IPS-18a (cell line): ENCODE measurements at regions not wholly inside any gene's neighbourhood (a gene's known extent, or its start where the extent isn't known, plus 50 kb on each side); places are given as distances from the start of the nearest gene placed in this dataset.

Source experiments
- H3K27ac ChIP-seq: one replicate; pipeline ENCODE4 v1.5.1; 2013; ENCODE audit warnings: low read length
- H3K27me3 ChIP-seq: one replicate; pipeline ENCODE4 v1.6.1; 2013; ENCODE audit warnings: mild to moderate bottlenecking, low read length; ENCODE audit not compliant: control insufficient read depth, insufficient read depth
- H3K36me3 ChIP-seq: one replicate; pipeline ENCODE4 v1.6.1; 2013; ENCODE audit warnings: low read depth, low read length; ENCODE audit not compliant: control insufficient read depth
- H3K4me1 ChIP-seq: one replicate; pipeline ENCODE4 v1.6.1; 2013; ENCODE audit warnings: low read depth, low read length; ENCODE audit not compliant: control insufficient read depth
- H3K4me3 ChIP-seq: one replicate; pipeline ENCODE4 v1.5.1; 2013; ENCODE audit warnings: low read length
- H3K9ac ChIP-seq: one replicate; pipeline ENCODE4 v1.6.1; 2013; ENCODE audit warnings: mild to moderate bottlenecking, low read length, moderate library complexity
- H3K9me3 ChIP-seq: one replicate; pipeline ENCODE4 v1.6.1; 2013; ENCODE audit warnings: low read depth, low read length; ENCODE audit not compliant: control insufficient read depth

DNA sequence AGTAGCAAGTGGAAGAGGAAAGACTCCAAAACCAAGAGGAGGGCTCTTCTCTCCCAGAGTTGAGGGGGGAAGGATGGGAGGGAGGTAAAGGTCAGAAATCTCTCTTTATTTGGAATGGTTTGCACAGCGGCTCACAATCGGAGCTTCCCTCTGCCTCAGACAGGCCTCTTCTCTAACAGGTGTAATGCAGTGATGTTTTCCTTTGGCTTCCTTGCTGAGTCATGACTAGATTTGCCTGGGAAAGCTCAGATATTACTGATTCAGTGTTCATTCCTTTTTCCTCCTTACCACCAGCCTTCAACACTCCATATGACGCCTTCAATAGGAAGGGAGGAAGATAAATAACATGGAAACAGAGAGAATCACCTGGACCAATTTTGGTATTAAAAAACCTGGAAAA is 136.6 kb downstream of the RNF152 start:
- H3K9me3 ChIP-seq = no peaks in the 10 kb centered on the region
- H3K4me3 ChIP-seq = no peak overlapping the region
- no peaks in the 10 kb centered on the region for H3K27me3 ChIP-seq
- no peaks in the 10 kb centered on the region for H3K4me1 ChIP-seq
- no peak overlapping the region for H3K9ac ChIP-seq
- no peak overlapping the region for H3K27ac ChIP-seq
- no peaks in the 10 kb centered on the region for H3K36me3 ChIP-seq

- no peaks in the 10 kb centered on the region for H3K36me3 ChIP-seq
- no peak overlapping the region for H3K27ac ChIP-seq
- H3K9ac ChIP-seq = no peak overlapping the region
- H3K4me1 ChIP-seq = no peaks in the 10 kb centered on the region
- no peaks in the 10 kb centered on the region for H3K9me3 ChIP-seq
- H3K4me3 ChIP-seq = no peak overlapping the region
- no peaks in the 10 kb centered on the region for H3K27me3 ChIP-seq
Measured at GRCh38 chr18:61755555-61755954, 137.3 kb downstream of the RNF152 start.

DNA sequence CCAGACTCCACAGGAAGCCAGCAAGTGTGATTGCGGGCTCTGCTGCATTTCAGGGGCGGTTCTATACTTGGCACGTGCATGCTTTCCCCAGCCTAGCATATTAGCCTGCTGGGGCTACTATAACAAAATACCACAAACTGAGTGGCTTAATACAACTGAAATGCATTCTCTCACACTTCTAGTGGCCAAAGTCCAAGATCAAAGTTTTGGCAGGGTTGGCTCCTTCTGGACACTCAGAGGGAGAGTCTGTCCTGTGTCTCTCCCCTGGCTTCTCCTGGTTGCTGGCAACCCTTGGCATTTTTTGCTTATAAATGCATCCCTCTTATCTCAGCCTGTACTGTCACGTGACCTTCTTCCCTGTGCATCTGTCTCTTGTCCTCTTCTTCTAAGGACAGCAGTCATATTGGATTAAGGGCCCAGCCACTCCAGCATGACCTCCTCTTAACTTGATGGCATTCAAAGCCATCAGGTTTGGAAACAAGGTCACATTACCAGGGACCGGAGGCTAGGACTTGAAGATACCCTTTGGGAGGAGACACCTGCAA is 138.7 kb downstream of the RNF152 start:
- no peaks in the 10 kb centered on the region for H3K4me1 ChIP-seq
- H3K36me3 ChIP-seq = no peaks in the 10 kb centered on the region
- H3K27me3 ChIP-seq = no peaks in the 10 kb centered on the region
- no peaks in the 10 kb centered on the region for H3K9me3 ChIP-seq
- no peak overlapping the region for H3K4me3 ChIP-seq
- H3K27ac ChIP-seq = no peak overlapping the region
- no peak overlapping the region for H3K9ac ChIP-seq

DNA sequence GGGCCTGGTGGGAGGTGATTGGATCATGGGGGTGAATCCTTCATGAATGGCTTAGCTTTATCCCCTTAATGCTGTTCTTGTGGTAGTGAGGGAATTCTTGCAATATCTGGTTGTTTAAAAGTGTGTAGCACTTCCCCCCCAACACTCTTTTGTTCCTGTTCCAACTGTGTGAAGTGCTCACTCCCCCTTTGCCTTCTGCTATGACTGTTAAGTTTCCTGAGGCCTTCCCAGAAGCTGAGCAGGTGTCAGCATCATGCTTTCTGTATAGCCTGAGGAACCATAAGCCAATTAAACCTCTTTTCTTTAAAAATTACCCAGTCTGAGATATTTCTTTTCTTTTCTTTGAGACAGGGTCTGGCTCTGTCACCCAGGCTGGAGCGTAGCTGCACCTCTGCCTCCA is 139.4 kb downstream of the RNF152 start:
- H3K27me3 ChIP-seq = no peaks in the 10 kb centered on the region
- no peak overlapping the region for H3K4me3 ChIP-seq
- no peak overlapping the region for H3K9ac ChIP-seq
- H3K9me3 ChIP-seq = no peaks in the 10 kb centered on the region
- H3K27ac ChIP-seq = no peak overlapping the region
- H3K36me3 ChIP-seq = no peaks in the 10 kb centered on the region
- H3K4me1 ChIP-seq = no peaks in the 10 kb centered on the region

DNA sequence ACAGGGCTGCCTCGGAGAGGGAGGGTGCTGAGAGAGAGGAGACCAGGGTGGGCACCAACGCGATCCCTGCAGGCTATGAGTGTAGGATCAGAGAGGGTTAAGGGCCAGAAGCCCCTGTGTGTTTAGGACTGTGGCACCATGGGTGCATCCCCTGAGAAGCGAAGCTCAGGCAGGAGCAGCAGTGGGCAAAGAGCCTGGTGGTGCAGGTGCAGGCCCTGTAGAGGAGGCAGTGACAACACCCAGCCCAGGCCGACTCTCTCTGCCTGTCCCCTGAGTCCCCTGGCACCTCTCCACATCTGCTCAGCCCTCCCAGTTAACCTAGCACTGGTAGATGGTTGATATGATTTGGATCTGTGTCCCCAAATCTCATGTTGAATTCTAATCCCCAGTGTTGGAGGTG is 139.8 kb downstream of the RNF152 start:
- H3K27me3 ChIP-seq = no peaks in the 10 kb centered on the region

DNA sequence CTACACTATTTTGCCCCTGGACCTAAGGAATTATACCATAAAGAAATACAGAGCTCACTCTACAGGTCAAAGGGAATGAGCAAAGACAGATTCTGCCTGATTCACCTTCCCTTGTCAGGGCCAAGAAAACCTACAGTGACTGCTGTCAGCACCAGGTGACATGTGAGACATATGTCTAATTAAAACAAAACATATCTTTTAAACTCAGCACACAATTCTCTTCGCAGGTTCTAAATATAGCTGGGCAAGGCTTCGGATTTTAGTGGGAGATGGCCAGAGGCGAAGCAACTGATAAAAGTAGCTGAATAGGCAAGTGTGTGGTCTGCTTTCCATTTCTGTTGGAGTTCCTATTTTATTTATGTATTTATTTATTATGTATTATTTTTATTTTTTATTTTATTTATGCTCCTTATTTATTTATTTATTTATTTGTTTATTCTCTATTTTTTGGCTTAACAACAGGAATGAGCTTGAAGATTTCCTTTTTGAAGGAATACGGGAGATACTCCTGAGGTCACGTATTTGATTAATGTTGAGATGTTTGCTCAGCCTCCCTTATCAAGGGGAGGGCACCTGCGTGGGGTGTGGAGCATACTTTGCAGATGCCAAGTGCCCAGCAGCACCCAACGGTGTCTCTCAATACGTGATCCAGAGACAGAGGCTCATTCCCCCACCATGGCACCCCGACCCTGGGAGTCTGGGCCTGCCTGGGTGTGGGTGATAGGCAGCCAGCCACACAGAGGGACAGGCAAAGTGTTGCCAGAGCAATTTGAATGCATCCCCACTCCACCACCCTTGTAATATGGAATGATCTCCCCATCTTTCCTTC is 141.8 kb downstream of the RNF152 start:
- Histone ChIP-seq H3K9me3 (no peaks in the 10 kb centered on the region), H3K36me3 (no peaks in the 10 kb centered on the region), H3K4me1 (no peaks in the 10 kb centered on the region), H3K27me3 (no peaks in the 10 kb centered on the region), H3K27ac (no peak overlapping the region), H3K4me3 (no peak overlapping the region), H3K9ac (no peak overlapping the region)

More for the DNA sequence above, 139.8 kb downstream of the RNF152 start:
- Histone ChIP-seq H3K4me3 (no peak overlapping the region), H3K4me1 (no peaks in the 10 kb centered on the region), H3K9ac (no peak overlapping the region), H3K9me3 (no peaks in the 10 kb centered on the region), H3K27ac (no peak overlapping the region), H3K36me3 (no peaks in the 10 kb centered on the region)

- no peak overlapping the region for H3K9ac ChIP-seq
- no peak overlapping the region for H3K4me3 ChIP-seq
- no peaks in the 10 kb centered on the region for H3K9me3 ChIP-seq
- H3K36me3 ChIP-seq = no peaks in the 10 kb centered on the region
- no peaks in the 10 kb centered on the region for H3K4me1 ChIP-seq
- no peak overlapping the region for H3K27ac ChIP-seq
- H3K27me3 ChIP-seq = no peaks in the 10 kb centered on the region
Measured at GRCh38 chr18:61749546-61749945, 143.3 kb downstream of the RNF152 start.

GRCh38 chr18:61749031-61749430 is 143.8 kb downstream of the RNF152 start:
- Histone ChIP-seq H3K36me3 (no peaks in the 10 kb centered on the region), H3K9me3 (no peaks in the 10 kb centered on the region), H3K27me3 (no peaks in the 10 kb centered on the region), H3K9ac (no peak overlapping the region), H3K4me3 (no peak overlapping the region), H3K4me1 (no peaks in the 10 kb centered on the region), H3K27ac (no peak overlapping the region)

DNA sequence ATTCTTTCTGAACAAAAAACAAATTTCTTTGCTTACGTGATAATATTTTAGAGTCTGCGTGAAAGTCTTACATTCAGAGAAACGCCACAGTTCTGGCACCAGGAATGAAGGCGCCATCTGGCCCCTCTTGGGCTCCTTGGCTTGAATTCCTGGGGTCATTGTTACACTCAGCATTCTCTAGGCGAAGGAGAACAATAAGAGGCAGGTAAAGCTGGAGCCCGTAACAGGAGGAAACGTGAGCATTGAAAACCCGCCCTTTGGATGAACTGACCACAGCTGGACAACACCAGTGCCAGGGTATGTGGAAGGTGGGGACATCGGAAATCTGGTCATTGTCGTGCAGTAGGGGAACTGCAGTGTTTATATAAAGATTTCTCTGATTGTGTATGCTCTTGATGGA is 144.8 kb downstream of the RNF152 start:
- no peak overlapping the region for H3K4me3 ChIP-seq
- no peak overlapping the region for H3K27ac ChIP-seq
- H3K9ac ChIP-seq = no peak overlapping the region

DNA sequence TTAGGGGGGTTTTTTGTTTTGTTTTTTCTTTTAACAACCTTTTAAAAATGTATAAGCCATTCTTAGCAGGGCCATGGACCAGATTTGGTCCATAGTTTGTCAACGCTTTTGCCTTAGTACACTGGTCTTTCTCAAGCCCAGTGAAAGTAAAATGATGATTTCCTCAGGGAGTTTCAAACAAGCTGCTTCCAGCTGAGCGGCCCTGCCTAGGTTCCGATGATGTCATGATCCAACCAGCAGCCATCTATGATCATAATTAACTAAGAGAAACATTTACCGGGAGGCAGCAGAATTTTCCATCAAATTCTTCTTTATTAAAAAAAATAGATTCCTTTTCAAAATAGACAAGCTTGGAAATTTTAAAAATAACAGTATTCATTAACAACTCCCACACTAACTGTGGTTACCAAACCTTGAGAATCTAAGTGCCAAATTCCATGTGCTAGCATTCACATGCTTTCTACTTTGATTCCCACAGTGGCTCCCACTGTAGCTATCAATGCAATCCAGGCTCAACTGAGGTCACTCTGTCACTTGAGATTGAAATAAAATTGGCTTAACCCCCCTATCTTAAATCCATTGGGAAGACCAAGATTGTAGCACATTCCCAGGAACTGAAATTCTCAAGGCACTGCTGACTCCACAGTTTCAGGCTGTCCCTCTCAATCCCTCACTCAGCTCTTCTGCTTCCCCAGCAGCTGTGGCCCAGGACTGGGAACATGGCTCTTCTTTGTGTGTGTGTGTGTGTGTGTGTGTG is 148.9 kb downstream of the RNF152 start:
- H3K4me3 ChIP-seq = no peak overlapping the region
- no peaks in the 10 kb centered on the region for H3K4me1 ChIP-seq
- H3K9ac ChIP-seq = no peak overlapping the region
- H3K27me3 ChIP-seq = no peaks in the 10 kb centered on the region
- H3K9me3 ChIP-seq = no peaks in the 10 kb centered on the region
- H3K36me3 ChIP-seq = no peaks in the 10 kb centered on the region
- no peak overlapping the region for H3K27ac ChIP-seq

More for the DNA sequence above, 144.8 kb downstream of the RNF152 start:
- no peaks in the 10 kb centered on the region for H3K4me1 ChIP-seq
- H3K9me3 ChIP-seq = no peaks in the 10 kb centered on the region
- no peaks in the 10 kb centered on the region for H3K36me3 ChIP-seq
- H3K27me3 ChIP-seq = no peaks in the 10 kb centered on the region

- no peaks in the 10 kb centered on the region for H3K27me3 ChIP-seq
- no peaks in the 10 kb centered on the region for H3K4me1 ChIP-seq
- no peak overlapping the region for H3K4me3 ChIP-seq
- no peaks in the 10 kb centered on the region for H3K9me3 ChIP-seq
- H3K36me3 ChIP-seq = no peaks in the 10 kb centered on the region
- no peak overlapping the region for H3K9ac ChIP-seq
- no peak overlapping the region for H3K27ac ChIP-seq
Measured at GRCh38 chr18:61742565-61743429, 150.0 kb downstream of the RNF152 start.
